GM23338 (cell line): ENCODE measurements at regions not wholly inside any gene's neighbourhood (a gene's known extent, or its start where the extent isn't known, plus 50 kb on each side); places are given as distances from the start of the nearest gene placed in this dataset.

ENCODE experiments used
- ATAC-seq: fragments of 200-7000 bp; cut with Tn5 transposase; 3 replicates; pipeline ENCODE4 v1.9.1; 2020
- DNase-seq: peaks from one replicate; pipeline ENCODE4 v3.0.0-alpha.2; 2015; ENCODE audit warnings: low spot score
- H2AFZ ChIP-seq: fragments of 200-600 bp; sonication (generic); 2 replicates; pipeline ENCODE4 v1.8.0; 2016; ENCODE audit warnings: antibody characterized with exemption, mild to moderate bottlenecking, moderate library complexity
- H3F3A ChIP-seq: fragments of 200-600 bp; sonication (generic); replicated peaks from 2 replicates; pipeline ENCODE4 v1.8.0; 2017; ENCODE audit warnings: antibody characterized with exemption, mixed run types, low read depth
- H3K27ac ChIP-seq: fragments of 200-600 bp; sonication (generic); 2 replicates; pipeline ENCODE4 v1.6.1; 2016; ENCODE audit warnings: low read depth
- H3K27me3 ChIP-seq: fragments of 200-600 bp; sonication (generic); 2 replicates; pipeline ENCODE4 v1.8.0; 2016; ENCODE audit warnings: mild to moderate bottlenecking, mixed run types, moderate library complexity; ENCODE audit not compliant: insufficient read depth
- H3K36me3 ChIP-seq: fragments of 200-600 bp; sonication (generic); 2 replicates; pipeline ENCODE4 v1.8.0; 2016; ENCODE audit warnings: mild to moderate bottlenecking; ENCODE audit not compliant: insufficient read depth
- H3K4me1 ChIP-seq: fragments of 200-600 bp; sonication (generic); 2 replicates; pipeline ENCODE4 v1.8.0; 2016; ENCODE audit warnings: mild to moderate bottlenecking, moderate library complexity; ENCODE audit not compliant: insufficient read depth
- H3K4me2 ChIP-seq: fragments of 200-600 bp; sonication (generic); 2 replicates; pipeline ENCODE4 v1.7.1; 2017; ENCODE audit warnings: mixed run types
- H3K4me3 ChIP-seq: fragments of 200-600 bp; sonication (generic); 2 replicates; pipeline ENCODE4 v1.6.1; 2016; ENCODE audit warnings: mixed run types
- H3K79me2 ChIP-seq: fragments of 200-600 bp; sonication (generic); replicated peaks from 2 replicates; pipeline ENCODE4 v1.8.0; 2017; ENCODE audit warnings: mild to moderate bottlenecking; ENCODE audit not compliant: insufficient read depth
- H3K9me2 ChIP-seq: fragments of 200-600 bp; sonication (generic); 2 replicates; pipeline ENCODE4 v1.8.0; 2017; ENCODE audit not compliant: insufficient read depth
- H4K20me1 ChIP-seq: fragments of 200-600 bp; sonication (generic); replicated peaks from 2 replicates; pipeline ENCODE4 v1.8.0; 2017; ENCODE audit warnings: mild to moderate bottlenecking; ENCODE audit not compliant: insufficient read depth
- H3K27ac Mint-ChIP-seq: 2 replicates; pipeline ENCODE4 v1.8.0; 2020; ENCODE audit warnings: inconsistent platforms, mild to moderate bottlenecking, moderate library complexity, mixed read lengths
- H3K27me3 Mint-ChIP-seq: 3 replicates; pipeline ENCODE4 v1.8.0; 2022; ENCODE audit warnings: low read depth, mild to moderate bottlenecking, moderate library complexity, mixed read lengths, inconsistent platforms; ENCODE audit not compliant: insufficient read depth, poor library complexity
- H3K36me3 Mint-ChIP-seq: 3 replicates; pipeline ENCODE4 v1.8.0; 2021; ENCODE audit warnings: low read depth, mild to moderate bottlenecking, inconsistent platforms, moderate library complexity, mixed read lengths
- H3K4me1 Mint-ChIP-seq: 3 replicates; pipeline ENCODE4 v1.8.0; 2020; ENCODE audit warnings: mild to moderate bottlenecking, inconsistent platforms, mixed read lengths
- H3K4me3 Mint-ChIP-seq: 3 replicates; pipeline ENCODE4 v1.8.0; 2021; ENCODE audit warnings: moderate library complexity, mild to moderate bottlenecking, inconsistent platforms, mixed read lengths
- H3K9me3 Mint-ChIP-seq: 3 replicates; pipeline ENCODE4 v1.8.0; 2020; ENCODE audit warnings: moderate library complexity, mild to moderate bottlenecking, inconsistent platforms, mixed read lengths
- CREB1 ChIP-seq: fragments of 250-450 bp; sonication (Bioruptor Pico); IDR thresholded peaks from 2 replicates; pipeline ENCODE4 v1.5.0; 2020; ENCODE audit warnings: low read depth, mild to moderate bottlenecking, moderate library complexity
- EZH2 ChIP-seq: fragments of 200-600 bp; sonication (generic); IDR thresholded peaks from one replicate; pipeline ENCODE4 v1.8.0; 2017; ENCODE audit warnings: antibody characterized with exemption, mild to moderate bottlenecking, low read depth; ENCODE audit not compliant: unreplicated experiment
- JUNB ChIP-seq: IDR thresholded peaks from one replicate; pipeline ENCODE4 v1.6.1; 2016; ENCODE audit warnings: antibody characterized with exemption; ENCODE audit not compliant: unreplicated experiment
- NANOG ChIP-seq: IDR thresholded peaks from 2 replicates; pipeline ENCODE4 v1.6.1; 2016; ENCODE audit warnings: antibody characterized with exemption, borderline replicate concordance
- POLR2AphosphoS5 ChIP-seq: IDR thresholded peaks from 2 replicates; pipeline ENCODE4 v1.6.1; 2016; ENCODE audit warnings: antibody characterized with exemption, low read depth
- STAT1 ChIP-seq: IDR thresholded peaks from one replicate; pipeline ENCODE4 v1.6.1; 2016; ENCODE audit warnings: antibody characterized with exemption; ENCODE audit not compliant: unreplicated experiment
- ZNF114 ChIP-seq: fragments of 250-450 bp; sonication (Bioruptor Pico); IDR thresholded peaks from 2 replicates; pipeline ENCODE4 v1.5.0; 2020; ENCODE audit warnings: mild to moderate bottlenecking, moderate library complexity
- ZNF331 ChIP-seq: fragments of 250-450 bp; sonication (Bioruptor Pico); IDR thresholded peaks from 2 replicates; pipeline ENCODE4 v1.5.0; 2020; ENCODE audit warnings: low read depth, mild to moderate bottlenecking, moderate library complexity
- TF ChIP-seq, protein P1 (sequence below): IDR thresholded peaks from one replicate; pipeline ENCODE4 v1.6.1; 2018; ENCODE audit warnings: antibody characterized with exemption; ENCODE audit not compliant: unreplicated experiment
- TF ChIP-seq, protein P2 (sequence below): IDR thresholded peaks from 2 replicates; pipeline ENCODE4 v1.6.1; 2016; ENCODE audit warnings: antibody characterized with exemption

DNA sequence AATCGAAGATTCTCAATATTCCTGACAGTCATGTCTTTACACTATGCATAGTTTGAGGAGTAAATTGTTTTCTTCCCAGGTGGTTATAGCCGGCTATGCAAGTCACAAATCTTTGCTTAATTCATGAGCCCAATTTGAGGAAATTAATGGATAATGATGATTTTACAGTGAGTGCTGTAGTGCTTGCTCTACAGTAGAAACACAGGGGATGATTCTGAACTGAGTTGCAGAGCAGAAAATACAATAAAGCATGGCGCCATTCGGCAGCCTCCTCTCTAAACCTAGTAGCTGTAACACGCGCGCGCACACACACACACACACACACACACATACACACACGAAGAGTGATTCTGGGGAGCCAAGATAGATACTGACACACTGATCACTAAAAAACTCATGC lies 181.7 kb upstream of the DPH6 start (continued):
- TF ChIP-seq, protein P1, sequence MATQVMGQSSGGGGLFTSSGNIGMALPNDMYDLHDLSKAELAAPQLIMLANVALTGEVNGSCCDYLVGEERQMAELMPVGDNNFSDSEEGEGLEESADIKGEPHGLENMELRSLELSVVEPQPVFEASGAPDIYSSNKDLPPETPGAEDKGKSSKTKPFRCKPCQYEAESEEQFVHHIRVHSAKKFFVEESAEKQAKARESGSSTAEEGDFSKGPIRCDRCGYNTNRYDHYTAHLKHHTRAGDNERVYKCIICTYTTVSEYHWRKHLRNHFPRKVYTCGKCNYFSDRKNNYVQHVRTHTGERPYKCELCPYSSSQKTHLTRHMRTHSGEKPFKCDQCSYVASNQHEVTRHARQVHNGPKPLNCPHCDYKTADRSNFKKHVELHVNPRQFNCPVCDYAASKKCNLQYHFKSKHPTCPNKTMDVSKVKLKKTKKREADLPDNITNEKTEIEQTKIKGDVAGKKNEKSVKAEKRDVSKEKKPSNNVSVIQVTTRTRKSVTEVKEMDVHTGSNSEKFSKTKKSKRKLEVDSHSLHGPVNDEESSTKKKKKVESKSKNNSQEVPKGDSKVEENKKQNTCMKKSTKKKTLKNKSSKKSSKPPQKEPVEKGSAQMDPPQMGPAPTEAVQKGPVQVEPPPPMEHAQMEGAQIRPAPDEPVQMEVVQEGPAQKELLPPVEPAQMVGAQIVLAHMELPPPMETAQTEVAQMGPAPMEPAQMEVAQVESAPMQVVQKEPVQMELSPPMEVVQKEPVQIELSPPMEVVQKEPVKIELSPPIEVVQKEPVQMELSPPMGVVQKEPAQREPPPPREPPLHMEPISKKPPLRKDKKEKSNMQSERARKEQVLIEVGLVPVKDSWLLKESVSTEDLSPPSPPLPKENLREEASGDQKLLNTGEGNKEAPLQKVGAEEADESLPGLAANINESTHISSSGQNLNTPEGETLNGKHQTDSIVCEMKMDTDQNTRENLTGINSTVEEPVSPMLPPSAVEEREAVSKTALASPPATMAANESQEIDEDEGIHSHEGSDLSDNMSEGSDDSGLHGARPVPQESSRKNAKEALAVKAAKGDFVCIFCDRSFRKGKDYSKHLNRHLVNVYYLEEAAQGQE, result no peak
- no peak for TF ChIP-seq ZNF114 (CRISPR knock-in tag)
- TF ChIP-seq, protein P2, sequence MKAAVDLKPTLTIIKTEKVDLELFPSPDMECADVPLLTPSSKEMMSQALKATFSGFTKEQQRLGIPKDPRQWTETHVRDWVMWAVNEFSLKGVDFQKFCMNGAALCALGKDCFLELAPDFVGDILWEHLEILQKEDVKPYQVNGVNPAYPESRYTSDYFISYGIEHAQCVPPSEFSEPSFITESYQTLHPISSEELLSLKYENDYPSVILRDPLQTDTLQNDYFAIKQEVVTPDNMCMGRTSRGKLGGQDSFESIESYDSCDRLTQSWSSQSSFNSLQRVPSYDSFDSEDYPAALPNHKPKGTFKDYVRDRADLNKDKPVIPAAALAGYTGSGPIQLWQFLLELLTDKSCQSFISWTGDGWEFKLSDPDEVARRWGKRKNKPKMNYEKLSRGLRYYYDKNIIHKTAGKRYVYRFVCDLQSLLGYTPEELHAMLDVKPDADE, result no peak
- no peak for TF ChIP-seq CREB1

DNA sequence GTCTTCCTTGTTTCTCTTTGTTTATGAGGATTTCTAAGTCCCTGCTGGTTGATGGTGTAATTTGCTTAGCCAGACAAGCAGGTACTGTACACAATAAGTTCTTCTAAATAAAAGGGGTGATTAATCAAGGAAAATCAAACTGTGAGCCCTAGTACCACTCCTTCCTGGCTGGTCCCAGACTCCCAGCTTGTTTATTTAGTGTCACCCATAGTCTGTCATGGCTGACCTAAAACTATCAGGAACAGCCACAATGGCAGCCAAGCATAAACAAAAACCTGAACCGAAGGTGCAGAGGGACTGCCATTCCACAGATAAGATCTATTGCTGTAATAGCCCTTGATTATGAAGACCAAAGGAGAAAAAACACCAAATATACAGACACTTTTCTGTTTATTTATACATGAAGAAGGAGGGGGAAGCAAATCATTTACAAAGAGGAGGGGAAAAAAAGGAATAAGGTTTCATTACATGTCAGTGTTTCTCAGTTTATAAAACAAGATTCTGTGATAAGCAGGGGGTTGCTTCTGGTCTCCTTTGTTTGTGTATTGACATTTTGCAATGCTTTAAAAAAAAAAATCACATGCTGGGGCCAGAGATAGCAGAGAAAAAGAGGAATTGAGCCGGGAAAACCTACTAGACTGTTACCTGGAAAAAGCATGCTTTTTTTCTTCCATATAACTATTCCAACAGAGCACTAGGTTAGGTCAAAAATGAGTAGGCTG lies 182.4 kb upstream of the DPH6 start:
- no peaks in the 10 kb centered on the region for H3F3A ChIP-seq
- ATAC-seq (no peak), DNase-seq (no peak)
- no peaks in the 10 kb centered on the region for H4K20me1 ChIP-seq
- H3K36me3 ChIP-seq, result no peaks in the 10 kb centered on the region
- no peaks in the 10 kb centered on the region for H3K9me3 Mint-ChIP-seq
- H2AFZ ChIP-seq, result peak overlapping the region; percentile 80; the same call in 1 of the 2 replicates
- no peaks in the 10 kb centered on the region for H3K27me3 ChIP-seq
- no peak overlapping the region for H3K27ac Mint-ChIP-seq
- no peaks in the 10 kb centered on the region for H3K4me1 ChIP-seq
- no peak overlapping the region for H3K4me3 Mint-ChIP-seq
- no peaks in the 10 kb centered on the region for H3K27me3 Mint-ChIP-seq
- no peaks in the 10 kb centered on the region; the same call in 1 of the 2 replicates for H3K9me2 ChIP-seq
- no peaks in the 10 kb centered on the region for H3K36me3 Mint-ChIP-seq
- H3K27ac ChIP-seq, result no peak overlapping the region
- no peak overlapping the region for H3K4me2 ChIP-seq
- H3K79me2 ChIP-seq, result no peaks in the 10 kb centered on the region
- H3K4me1 Mint-ChIP-seq, result peaks cover 2% of the 10 kb centered on the region; the same call in 1 of the 3 replicates
- H3K4me3 ChIP-seq, result no peak overlapping the region
- no peak for TF ChIP-seq STAT1
- no peak for TF ChIP-seq EZH2
- TF ChIP-seq CREB1, result no peak
- TF ChIP-seq ZNF331 (CRISPR knock-in tag), result no peak
- no peak for TF ChIP-seq POLR2AphosphoS5
- no peak for TF ChIP-seq JUNB
- TF ChIP-seq NANOG, result no peak
- TF ChIP-seq, protein P2, result no peak
- TF ChIP-seq, protein P1, result no peak
